ENCODE measurements at regions not wholly inside any gene's neighbourhood (a gene's known extent, or its start where the extent isn't known, plus 50 kb on each side); places are given as distances from the start of the nearest gene placed in this dataset.

GRCh38 chr17:79332011-79332554 lies 257.5 kb downstream of the ENGASE start:
- H3K4me3 ChIP-seq (ENCODE audit: low read depth, poor library complexity, severe bottlenecking): no peak overlapping the region
- TF ChIP-seq CTCF (IDR thresholded peaks at IDR 0.05) (no peak), POLR2A (IDR thresholded peaks at IDR 0.05) (no peak)
- no peak for DNase-seq (ENCODE audit: low spot score in 2 of 2)
- intact Hi-C loops (cut with DNase I; ENCODE audit: low total_unique reads): no loop called here
- 17 to 18% methylated on average over 9 of the region's 9 CpGs for WGBS, 2 donors

GRCh38 chr17:79331492-79331891 lies 256.9 kb downstream of the ENGASE start:
- 41 to 43% methylated on average over 11 of the region's 11 CpGs for WGBS, 2 donors
- no peak for DNase-seq (ENCODE audit: low spot score in 2 of 2)
- intact Hi-C loops (cut with DNase I; ENCODE audit: low total_unique reads): no loop called here
- no peak for TF ChIP-seq POLR2A (IDR thresholded peaks at IDR 0.05)
- TF ChIP-seq CTCF (IDR thresholded peaks at IDR 0.05): no peak
- H3K4me3 ChIP-seq (ENCODE audit: low read depth, poor library complexity, severe bottlenecking): no peak overlapping the region

- no peak for DNase-seq (ENCODE audit: low spot score in 2 of 2)
- intact Hi-C loops (cut with DNase I; ENCODE audit: low total_unique reads): no loop called here
- 70 to 73% methylated on average over 11 of the region's 11 CpGs for WGBS, 2 donors
- no peak overlapping the region for H3K4me3 ChIP-seq (ENCODE audit: low read depth, poor library complexity, severe bottlenecking)
- TF ChIP-seq POLR2A (IDR thresholded peaks at IDR 0.05) (no peak), CTCF (IDR thresholded peaks at IDR 0.05) (no peak)
These were observed 256.1 kb downstream of the ENGASE start for GRCh38 chr17:79330696-79331095.

GRCh38 chr17:79330229-79330628 lies 255.6 kb downstream of the ENGASE start:
- intact Hi-C loops (cut with DNase I; ENCODE audit: low total_unique reads): no loop called here
- WGBS, 2 donors: 79 to 83% methylated on average over 8 of the region's 8 CpGs
- TF ChIP-seq POLR2A (IDR thresholded peaks at IDR 0.05): no peak
- TF ChIP-seq CTCF (IDR thresholded peaks at IDR 0.05): no peak

GRCh38 chr17:79326814-79327213 lies 252.2 kb downstream of the ENGASE start:
- DNase-seq (ENCODE audit: low spot score in 2 of 2): no peak
- TF ChIP-seq CTCF (IDR thresholded peaks at IDR 0.05) (no peak), POLR2A (IDR thresholded peaks at IDR 0.05) (no peak)
- 30 to 62% methylated on average over 2 of the region's 2 CpGs for WGBS, 2 donors
- intact Hi-C loops (cut with DNase I; ENCODE audit: low total_unique reads): no loop called here
- H3K4me3 ChIP-seq (ENCODE audit: low read depth, poor library complexity, severe bottlenecking): no peak overlapping the region

More at GRCh38 chr17:79330229-79330628, 255.6 kb downstream of the ENGASE start:
- DNase-seq (ENCODE audit: low spot score in 2 of 2): no peak
- H3K4me3 ChIP-seq (ENCODE audit: low read depth, poor library complexity, severe bottlenecking): no peak overlapping the region
